HUES64 (cell line): ENCODE measurements at regions not wholly inside any gene's neighbourhood (a gene's known extent, or its start where the extent isn't known, plus 50 kb on each side); places are given as distances from the start of the nearest gene placed in this dataset.

ENCODE experiments used
- H3K27ac ChIP-seq: 2 replicates; pipeline ENCODE4 v1.7.0; 2013; ENCODE audit warnings: low read depth, low read length, inconsistent platforms
- H3K27me3 ChIP-seq: 2 replicates; pipeline ENCODE4 v1.6.1; 2013; ENCODE audit warnings: mild to moderate bottlenecking, low read length; ENCODE audit not compliant: insufficient read depth
- H3K36me3 ChIP-seq: 2 replicates; pipeline ENCODE4 v1.6.1; 2013; ENCODE audit warnings: mild to moderate bottlenecking, low read length; ENCODE audit not compliant: insufficient read depth
- H3K4me1 ChIP-seq: 2 replicates; pipeline ENCODE4 v1.6.1; 2013; ENCODE audit warnings: mild to moderate bottlenecking, low read length, moderate library complexity; ENCODE audit not compliant: insufficient read depth
- H3K4me3 ChIP-seq: 2 replicates; pipeline ENCODE4 v1.5.1; 2013; ENCODE audit warnings: mild to moderate bottlenecking, low read length, moderate library complexity
- H3K9ac ChIP-seq: 2 replicates; pipeline ENCODE4 v1.6.1; 2013; ENCODE audit warnings: mild to moderate bottlenecking, low read depth, low read length
- H3K9me3 ChIP-seq: 2 replicates; pipeline ENCODE4 v1.6.1; 2013; ENCODE audit warnings: low read depth, low read length; ENCODE audit not compliant: insufficient read depth
- WGBS: fragments of 150-250, 120-280 bp; methylation state at CpG from one replicate; pipeline ENCODE4 v1.1.7; 2013; ENCODE audit warnings: missing lambda C conversion rate; 5-methylcytosine and 5-hydroxymethylcytosine counted together

GRCh38 chr15:62218841-62219240, 53.8 kb upstream of the C2CD4B start:
- 96% methylated on average over 15 of the region's 15 CpGs for WGBS
- H3K27me3 ChIP-seq: no peaks in the 10 kb centered on the region
- no peak overlapping the region for H3K4me3 ChIP-seq
- H3K4me1 ChIP-seq: no peaks in the 10 kb centered on the region
- no peaks in the 10 kb centered on the region for H3K36me3 ChIP-seq
- H3K27ac ChIP-seq: no peak overlapping the region
- no peak overlapping the region for H3K9ac ChIP-seq
- H3K9me3 ChIP-seq: peaks cover 34% of the 10 kb centered on the region

GRCh38 chr15:62219799-62220198, 54.7 kb upstream of the C2CD4B start:
- H3K36me3 ChIP-seq: no peaks in the 10 kb centered on the region
- H3K9ac ChIP-seq: no peak overlapping the region
- H3K9me3 ChIP-seq: peaks cover 34% of the 10 kb centered on the region
- H3K4me1 ChIP-seq: no peaks in the 10 kb centered on the region
- H3K4me3 ChIP-seq: no peak overlapping the region
- WGBS: 96% methylated on average over 5 of the region's 5 CpGs
- H3K27ac ChIP-seq: no peak overlapping the region
- H3K27me3 ChIP-seq: no peaks in the 10 kb centered on the region

DNA sequence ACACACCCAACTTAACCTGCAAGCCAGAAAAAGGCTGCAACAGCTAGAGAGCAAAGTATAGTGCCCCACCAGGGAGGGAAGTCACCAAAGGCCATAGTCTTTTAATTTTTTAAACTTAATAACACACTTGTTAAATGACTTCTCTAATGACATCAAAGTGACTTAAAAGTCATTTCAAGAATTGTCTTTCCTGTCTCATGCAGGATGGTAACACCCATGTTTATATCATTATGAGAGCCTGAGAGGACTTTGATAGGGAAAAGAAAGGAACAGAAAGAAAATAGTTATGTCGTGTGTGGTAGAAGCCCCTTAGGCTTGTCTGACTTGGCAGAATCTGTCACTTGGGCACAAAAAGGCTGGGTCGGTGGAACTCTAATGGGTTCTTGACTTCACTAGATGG, 57.9 kb upstream of the C2CD4B start:
- H3K4me3 ChIP-seq: no peak overlapping the region
- H3K4me1 ChIP-seq: no peaks in the 10 kb centered on the region
- H3K9ac ChIP-seq: no peak overlapping the region
- H3K9me3 ChIP-seq: peaks cover 7% of the 10 kb centered on the region
- no peaks in the 10 kb centered on the region for H3K27me3 ChIP-seq
- H3K36me3 ChIP-seq: no peaks in the 10 kb centered on the region
- WGBS: 87% methylated on average over 2 of the region's 2 CpGs
- no peak overlapping the region for H3K27ac ChIP-seq

GRCh38 chr15:62228604-62229003, 63.5 kb upstream of the C2CD4B start:
- H3K27me3 ChIP-seq: no peaks in the 10 kb centered on the region
- 95% methylated on average over 1 of the region's 1 CpG for WGBS
- H3K4me1 ChIP-seq: no peaks in the 10 kb centered on the region
- H3K4me3 ChIP-seq: no peak overlapping the region
- no peaks in the 10 kb centered on the region for H3K36me3 ChIP-seq
- H3K27ac ChIP-seq: no peak overlapping the region
- H3K9me3 ChIP-seq: no peaks in the 10 kb centered on the region
- H3K9ac ChIP-seq: no peak overlapping the region

GRCh38 chr15:62231856-62232255, 66.8 kb upstream of the C2CD4B start:
- Histone ChIP-seq H3K27me3 (no peaks in the 10 kb centered on the region), H3K27ac (no peak overlapping the region), H3K36me3 (no peaks in the 10 kb centered on the region), H3K4me1 (no peaks in the 10 kb centered on the region), H3K9ac (no peak overlapping the region), H3K4me3 (no peak overlapping the region), H3K9me3 (no peaks in the 10 kb centered on the region)
- WGBS: 87% methylated on average over 3 of the region's 3 CpGs

GRCh38 chr15:62240121-62241096, 75.3 kb upstream of the C2CD4B start:
- Histone ChIP-seq H3K4me1 (no peaks in the 10 kb centered on the region), H3K27ac (no peak overlapping the region)
- 95% methylated on average over 5 of the region's 5 CpGs for WGBS

DNA sequence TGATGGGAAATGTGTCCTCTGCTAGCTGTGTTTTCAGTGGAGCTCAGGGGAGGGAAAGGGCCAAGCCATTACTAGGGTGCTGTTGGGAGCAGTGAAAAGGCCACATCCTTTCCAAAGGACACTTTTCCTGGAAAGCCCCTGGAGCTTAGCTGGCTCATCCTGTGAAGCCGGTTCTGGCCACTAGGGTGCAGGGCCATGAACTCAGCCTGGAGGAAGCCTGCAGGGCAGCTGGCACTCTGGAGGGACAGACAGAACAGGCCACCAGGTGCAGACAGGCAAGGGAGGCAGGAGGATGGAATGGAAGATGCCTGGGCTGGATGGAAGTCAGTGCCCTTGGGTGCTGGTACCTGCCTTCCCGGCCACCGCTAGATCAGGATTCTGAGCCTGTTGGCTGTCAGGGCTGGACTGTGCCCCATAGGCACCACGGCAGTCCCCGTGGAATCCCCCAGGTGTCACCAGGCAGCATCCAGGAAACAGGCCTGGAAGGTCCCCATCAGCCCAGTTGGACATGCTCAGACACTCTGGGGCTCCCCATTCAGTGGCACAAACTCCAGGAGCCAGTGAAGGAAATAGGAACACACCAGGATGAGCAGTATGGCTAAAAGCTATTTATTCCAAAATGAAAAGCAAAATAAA, 76.2 kb upstream of the C2CD4B start:
- no peak overlapping the region for H3K9ac ChIP-seq
- no peaks in the 10 kb centered on the region for H3K27me3 ChIP-seq
- no peaks in the 10 kb centered on the region for H3K4me1 ChIP-seq
- H3K9me3 ChIP-seq: peaks cover 5% of the 10 kb centered on the region; the same call in 1 of the 2 replicates
- H3K27ac ChIP-seq: no peak overlapping the region
- WGBS: 78% methylated on average over 5 of the region's 5 CpGs
- H3K36me3 ChIP-seq: no peaks in the 10 kb centered on the region
- no peak overlapping the region for H3K4me3 ChIP-seq

More at GRCh38 chr15:62240121-62241096, 75.3 kb upstream of the C2CD4B start:
- Histone ChIP-seq H3K9me3 (peaks cover 5% of the 10 kb centered on the region; the same call in 1 of the 2 replicates), H3K36me3 (no peaks in the 10 kb centered on the region), H3K27me3 (no peaks in the 10 kb centered on the region), H3K4me3 (no peak overlapping the region), H3K9ac (no peak overlapping the region)

DNA sequence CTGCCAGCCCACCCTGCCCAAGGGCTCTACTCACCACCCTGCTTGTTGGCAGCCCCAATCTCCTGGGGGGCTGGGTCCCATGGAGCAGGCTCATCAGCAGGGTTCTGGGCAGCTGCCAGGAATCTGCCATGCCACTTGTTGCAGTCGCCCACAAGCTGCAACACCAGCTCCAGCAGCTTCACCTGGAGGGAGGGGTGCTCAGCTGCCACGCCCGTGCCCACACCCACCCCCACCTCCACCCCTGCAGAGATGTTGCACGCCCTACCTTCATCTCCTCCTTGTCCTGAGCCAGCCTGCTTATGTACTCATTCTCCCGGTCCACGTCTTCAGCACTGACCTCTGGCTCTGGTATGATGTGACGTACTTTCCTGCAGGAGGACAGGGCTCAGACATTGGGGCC, 77.9 kb upstream of the C2CD4B start:
- H3K27me3 ChIP-seq: no peaks in the 10 kb centered on the region
- H3K4me1 ChIP-seq: no peaks in the 10 kb centered on the region
- no peaks in the 10 kb centered on the region for H3K36me3 ChIP-seq
- H3K4me3 ChIP-seq: no peak overlapping the region
- H3K9ac ChIP-seq: no peak overlapping the region
- H3K27ac ChIP-seq: no peak overlapping the region
- 83% methylated on average over 7 of the region's 7 CpGs for WGBS
- peaks cover 2% of the 10 kb centered on the region; the same call in 1 of the 2 replicates for H3K9me3 ChIP-seq

GRCh38 chr15:62244762-62245161, 79.7 kb upstream of the C2CD4B start:
- Histone ChIP-seq H3K4me3 (no peak overlapping the region), H3K9me3 (no peaks in the 10 kb centered on the region), H3K9ac (no peak overlapping the region), H3K36me3 (no peaks in the 10 kb centered on the region), H3K27me3 (no peaks in the 10 kb centered on the region), H3K4me1 (no peaks in the 10 kb centered on the region), H3K27ac (no peak overlapping the region)
- 89% methylated on average over 6 of the region's 6 CpGs for WGBS

DNA sequence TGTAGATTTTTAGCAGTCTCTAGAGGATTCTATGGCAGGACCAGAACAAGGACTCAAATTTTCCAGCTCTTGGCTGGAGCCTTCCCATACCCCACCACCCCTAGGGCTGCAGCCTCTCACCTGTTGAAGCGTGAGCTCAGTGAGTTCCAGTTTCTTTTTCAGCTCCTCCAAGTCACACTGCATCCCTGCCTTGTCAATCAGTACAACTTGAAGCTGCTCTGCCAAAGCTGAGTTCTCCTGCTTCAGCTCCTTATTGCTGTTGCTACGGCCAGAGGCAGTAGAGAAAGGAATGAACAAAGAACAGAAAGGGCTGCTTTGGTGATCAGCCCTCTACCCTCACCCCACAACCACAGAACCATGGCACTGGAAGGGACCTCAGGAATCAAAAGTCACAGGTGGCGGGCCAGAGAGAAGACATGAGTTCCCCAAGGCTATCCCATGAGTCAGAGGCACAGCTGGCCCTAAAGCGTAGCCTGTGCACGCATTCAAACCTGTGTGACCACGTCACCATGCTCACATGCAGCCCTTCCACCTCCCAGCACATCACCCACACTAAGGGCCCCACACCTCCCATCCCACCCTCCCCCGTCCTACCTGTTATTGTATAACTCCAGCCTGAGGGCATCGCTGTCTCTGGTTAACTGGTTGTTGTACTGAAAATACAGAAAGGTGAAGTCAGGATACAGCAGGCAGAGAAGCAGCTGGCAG, 83.3 kb upstream of the C2CD4B start:
- Histone ChIP-seq H3K27ac (no peak overlapping the region), H3K36me3 (no peaks in the 10 kb centered on the region), H3K4me1 (no peaks in the 10 kb centered on the region), H3K9me3 (no peaks in the 10 kb centered on the region), H3K27me3 (no peaks in the 10 kb centered on the region), H3K4me3 (no peak overlapping the region), H3K9ac (no peak overlapping the region)
- WGBS: 91% methylated on average over 8 of the region's 8 CpGs

GRCh38 chr15:62249501-62249900, 84.4 kb upstream of the C2CD4B start:
- Histone ChIP-seq H3K4me1 (no peaks in the 10 kb centered on the region), H3K27ac (no peak overlapping the region), H3K9me3 (no peaks in the 10 kb centered on the region), H3K4me3 (no peak overlapping the region), H3K9ac (no peak overlapping the region), H3K36me3 (no peaks in the 10 kb centered on the region), H3K27me3 (no peaks in the 10 kb centered on the region)
- 88% methylated on average over 3 of the region's 4 CpGs for WGBS
